C1 segment of cervical spinal cord (tissue), 14 donors: ENCODE measurements at regions not wholly inside any gene's neighbourhood (a gene's known extent, or its start where the extent isn't known, plus 50 kb on each side); places are given as distances from the start of the nearest gene placed in this dataset.
"Not testable (repeated sequence)": the region's sequence is repeated elsewhere in the genome, so short reads cannot be mapped to it uniquely, and the experiment has no call there.

ENCODE experiments used
- DNase-seq, 14 donors: peaks; one replicate each; lab custom pipeline; 2025; lab: John Stamatoyannopoulos, UW

DNA sequence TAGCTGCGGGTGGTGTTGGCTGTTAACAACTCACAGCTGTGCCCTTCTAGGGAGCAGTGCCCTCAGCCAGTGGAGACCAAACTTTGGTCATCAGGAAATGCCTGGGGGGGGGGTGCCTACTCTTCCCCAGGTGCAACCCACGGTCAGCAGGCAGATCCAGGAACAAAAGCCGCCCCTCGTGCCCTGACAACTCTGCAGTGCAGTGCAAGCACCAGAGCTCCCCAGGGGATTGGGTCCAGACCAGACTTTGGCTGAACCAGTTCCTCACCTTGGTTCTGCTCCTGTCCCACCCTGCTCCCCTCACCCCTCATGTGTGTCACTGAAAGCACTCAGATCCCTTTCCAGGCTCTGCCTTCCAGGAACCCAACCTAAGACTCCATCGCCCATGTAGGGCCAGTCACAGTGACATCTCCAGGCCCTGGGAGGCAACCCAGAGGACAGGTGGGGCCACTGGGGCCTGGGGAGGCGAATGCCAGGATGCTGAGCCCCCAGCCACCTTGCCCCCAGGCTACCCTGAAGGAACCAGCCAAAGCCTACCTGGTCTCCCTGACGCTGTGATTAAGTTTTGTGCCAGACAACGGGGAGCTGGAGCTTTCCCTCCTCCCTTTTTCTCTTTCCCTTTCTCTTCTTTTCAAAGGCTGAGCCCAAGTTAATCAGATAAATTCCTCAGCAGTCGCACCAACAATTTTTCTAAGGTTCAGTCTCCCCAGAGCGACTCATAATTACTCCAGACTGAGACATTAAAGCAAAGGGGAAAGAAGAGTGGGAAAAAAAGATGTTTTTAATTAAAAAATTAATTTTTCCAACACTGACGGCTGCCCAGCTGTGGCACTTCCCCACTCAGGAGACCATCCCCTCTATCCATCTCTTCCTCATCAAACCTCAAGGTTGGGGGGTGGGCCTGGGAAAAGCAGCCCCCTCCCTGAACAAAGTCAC is 207.5 kb upstream of the LINGO1 start:
- no peak for DNase-seq

DNA sequence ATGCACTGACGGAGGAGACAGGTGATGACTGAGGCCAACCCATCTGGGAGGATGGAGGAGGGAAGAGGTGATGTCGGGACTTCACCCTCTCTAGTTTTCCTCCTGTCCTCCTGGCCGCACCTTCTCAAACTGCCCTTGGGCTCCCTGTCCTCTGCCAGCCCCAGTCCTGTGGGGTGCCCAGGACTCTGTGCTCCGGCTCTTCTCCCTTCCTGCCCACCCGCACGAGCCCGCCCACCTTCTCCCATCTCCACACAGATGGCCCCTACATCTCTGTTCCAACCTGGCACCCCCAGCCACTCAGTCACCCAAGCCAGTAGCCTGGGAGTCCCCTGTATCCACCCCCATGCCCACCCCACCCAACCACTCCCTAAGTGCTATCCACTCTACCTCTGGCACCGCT is 206.7 kb upstream of the LINGO1 start:
- no peak for DNase-seq

DNA sequence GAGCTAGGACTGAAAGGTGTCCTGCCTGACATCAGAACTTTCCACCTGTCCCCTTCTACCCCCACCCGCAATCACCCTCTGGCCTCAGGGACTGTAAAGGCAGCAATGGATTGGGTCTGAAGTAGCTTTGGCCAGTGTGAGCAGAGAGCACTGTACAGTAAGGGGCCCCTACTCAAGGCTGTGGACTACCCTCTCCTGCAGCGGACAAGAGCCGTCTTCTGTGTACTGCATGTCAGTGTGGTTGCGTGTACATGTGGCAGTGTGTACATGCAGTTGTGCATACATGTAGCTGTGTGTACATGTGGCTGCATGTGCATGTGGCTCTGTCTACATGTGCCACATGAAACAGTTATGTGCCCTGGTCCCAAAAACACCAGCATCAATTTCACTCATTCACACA is 205.9 kb upstream of the LINGO1 start:
- DNase-seq = no peak

DNA sequence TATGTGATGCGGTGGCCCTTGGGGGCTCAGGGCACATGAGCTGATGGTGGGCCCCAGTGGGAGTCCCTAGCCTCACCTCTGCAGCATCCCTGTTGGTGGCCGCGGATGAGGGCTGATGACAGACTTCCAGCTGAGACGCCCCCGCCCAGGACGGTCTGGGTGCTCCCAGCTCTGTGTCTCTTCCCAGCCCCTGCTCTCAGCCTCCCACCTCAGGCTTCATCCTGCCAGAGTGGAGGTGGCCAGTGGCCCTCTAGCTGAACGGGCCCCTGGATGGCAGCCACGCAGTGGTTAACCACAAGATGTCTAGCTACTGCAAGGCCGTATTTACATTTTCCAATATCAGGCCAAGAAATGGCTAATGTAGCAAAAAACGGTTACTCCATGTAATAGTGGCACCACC is 205.3 kb upstream of the LINGO1 start:
- DNase-seq = no peak

DNA sequence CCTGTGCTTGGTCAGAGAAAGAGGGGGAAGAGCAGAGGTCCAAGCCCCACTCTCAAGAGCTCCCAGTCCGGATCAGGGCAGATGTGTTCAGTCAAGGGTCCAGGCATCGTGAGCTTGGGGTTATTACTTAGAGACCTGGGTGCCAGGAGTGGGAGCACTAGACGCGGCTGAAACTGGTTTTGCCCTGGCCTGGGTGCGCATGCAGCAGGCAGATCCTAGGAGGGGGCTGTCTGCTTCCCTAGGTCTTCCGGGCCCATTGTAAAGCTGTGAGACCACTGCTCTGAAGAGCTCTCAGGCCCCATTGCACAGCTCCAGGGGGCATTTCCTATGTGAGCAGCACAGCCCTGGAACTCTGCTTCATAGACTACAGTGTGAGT is 204.9 kb upstream of the LINGO1 start:
- no peak for DNase-seq

DNA sequence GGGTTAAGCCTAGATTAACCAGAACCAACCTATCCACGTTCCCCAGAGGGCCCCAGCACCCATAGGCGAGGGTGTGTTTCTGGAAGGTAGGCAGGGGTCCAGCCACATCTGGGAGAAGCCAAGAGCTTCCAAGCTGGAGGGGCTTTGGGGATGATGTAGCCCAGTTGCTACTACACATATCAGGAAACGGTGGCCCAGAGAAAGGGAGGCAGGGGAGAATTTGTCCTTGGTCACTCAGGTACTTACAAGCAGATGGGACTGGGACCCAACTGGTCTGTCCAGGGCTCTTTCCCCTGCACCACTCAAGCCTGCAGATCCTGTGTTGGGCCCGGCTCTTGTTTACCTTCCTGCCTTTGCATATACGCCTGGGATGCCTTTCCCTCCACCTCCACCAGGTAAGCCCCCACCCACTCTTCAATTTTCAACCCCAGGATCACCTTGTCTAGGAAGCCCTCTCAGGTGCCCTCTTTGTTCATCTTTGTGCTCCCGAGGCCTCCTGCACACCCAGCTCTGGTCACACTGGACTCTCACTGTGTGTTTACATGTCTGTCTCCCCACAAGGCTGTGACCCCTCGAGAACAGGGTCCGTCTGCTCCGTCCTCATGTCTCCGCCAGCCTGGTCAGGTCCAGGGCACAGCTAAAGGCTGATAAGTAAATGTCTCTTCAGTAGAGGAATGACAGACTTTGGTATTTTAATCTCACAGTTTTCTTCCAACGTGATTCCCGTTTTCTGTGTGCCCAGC is 204.4 kb upstream of the LINGO1 start:
- no peak for DNase-seq

DNA sequence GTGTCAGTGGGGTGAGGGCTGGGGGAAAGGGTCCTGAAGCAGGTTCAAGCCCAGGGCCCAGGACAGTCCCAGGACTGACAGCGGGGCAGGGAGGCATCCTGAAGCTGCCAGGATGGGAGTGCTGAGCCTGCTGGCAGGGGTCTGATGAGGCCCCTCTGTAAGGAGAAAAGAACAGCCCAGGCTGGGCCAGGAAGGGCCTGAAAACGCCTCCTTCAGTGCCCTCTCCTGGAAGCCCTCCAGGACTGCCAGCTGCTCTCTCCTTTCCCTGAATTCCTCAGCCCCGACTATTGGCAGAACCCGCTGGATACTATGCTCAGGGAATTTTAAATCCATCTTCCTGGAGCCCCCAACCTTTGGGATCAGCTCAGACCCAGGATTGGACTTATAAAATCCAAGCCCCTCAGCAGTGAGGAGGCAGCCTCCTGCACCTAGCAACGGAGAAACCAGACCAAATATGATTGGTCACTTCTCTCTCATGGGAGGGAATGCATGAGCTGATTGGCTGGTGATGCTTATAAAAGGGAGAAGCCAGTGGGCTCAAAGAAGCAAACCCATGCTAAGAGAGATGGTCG is 203.5 kb upstream of the LINGO1 start:
- DNase-seq = no peak

DNA sequence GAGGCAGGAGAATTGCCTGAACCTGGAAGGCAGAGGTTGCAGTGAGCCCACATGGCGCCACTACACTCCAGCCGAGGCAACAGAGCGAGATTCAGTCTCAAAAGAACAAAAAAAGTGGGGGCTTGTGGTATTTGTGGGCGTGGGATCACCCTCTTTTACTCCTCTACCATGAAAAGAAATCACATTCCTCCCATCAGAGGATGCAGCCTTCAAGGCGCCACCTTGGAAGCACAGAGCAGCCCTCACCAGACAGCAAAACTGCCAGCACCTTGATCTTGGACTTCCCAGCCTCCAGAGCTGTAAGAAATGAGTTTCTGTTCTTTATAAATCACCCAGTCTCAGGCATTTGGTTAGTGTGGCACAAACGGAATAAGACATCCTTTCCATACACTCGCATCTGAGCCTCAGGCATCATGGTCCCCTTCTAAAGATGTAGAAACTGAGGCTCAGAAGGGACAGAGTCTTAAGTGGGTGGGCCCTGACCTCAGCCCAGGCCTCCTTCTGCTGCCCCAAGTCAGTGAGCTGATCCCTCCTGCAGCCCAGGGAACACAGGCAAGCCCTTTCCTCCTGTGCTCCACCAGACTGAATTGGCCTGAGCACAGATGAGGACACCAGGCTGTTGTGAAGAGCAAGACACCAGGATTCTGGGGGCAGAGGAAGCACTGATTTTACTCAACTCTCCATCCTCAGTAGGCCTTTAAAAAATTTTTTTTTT is 201.7 kb upstream of the LINGO1 start:
- DNase-seq = no peak

DNA sequence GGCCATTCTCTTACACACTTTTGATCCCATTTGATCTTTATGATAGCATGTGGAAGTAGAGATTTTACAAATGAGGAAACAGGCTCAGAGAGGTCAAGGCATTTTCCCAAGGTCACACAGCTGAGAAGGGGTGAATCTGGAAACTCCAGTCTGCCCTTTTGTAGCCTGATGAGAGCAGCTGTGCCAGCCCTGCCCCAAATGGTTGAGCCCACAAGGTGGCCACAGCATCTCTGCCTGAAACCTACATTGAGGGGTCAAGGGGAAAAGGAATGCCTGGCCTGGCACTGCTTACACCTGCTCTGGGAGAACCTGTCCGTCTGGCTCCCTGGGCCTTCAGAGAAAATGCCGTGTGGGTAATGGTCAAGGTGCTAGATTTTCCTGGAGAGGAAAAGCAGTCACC is 200.2 kb upstream of the LINGO1 start:
- DNase-seq = no peak

DNA sequence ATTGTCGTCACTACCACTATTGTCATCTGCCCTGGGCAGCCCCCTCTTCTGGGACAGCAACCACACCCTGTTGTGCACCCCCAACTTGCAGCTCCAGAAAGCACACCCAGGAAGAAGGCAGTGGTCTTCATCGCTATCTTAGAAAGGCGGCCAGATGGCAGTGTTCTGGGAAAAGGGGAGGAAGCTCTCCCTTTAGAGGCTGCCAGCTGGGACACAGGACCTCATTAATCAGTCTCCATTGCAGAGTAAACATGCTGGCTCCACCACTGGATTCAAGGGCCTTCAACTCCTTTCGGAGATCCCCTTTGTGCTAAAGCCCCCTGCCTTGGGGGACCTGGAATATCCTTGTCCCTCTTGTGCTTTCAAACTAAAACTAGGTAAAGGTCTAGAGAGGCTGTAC is 199.3 kb upstream of the LINGO1 start:
- no peak for DNase-seq

DNA sequence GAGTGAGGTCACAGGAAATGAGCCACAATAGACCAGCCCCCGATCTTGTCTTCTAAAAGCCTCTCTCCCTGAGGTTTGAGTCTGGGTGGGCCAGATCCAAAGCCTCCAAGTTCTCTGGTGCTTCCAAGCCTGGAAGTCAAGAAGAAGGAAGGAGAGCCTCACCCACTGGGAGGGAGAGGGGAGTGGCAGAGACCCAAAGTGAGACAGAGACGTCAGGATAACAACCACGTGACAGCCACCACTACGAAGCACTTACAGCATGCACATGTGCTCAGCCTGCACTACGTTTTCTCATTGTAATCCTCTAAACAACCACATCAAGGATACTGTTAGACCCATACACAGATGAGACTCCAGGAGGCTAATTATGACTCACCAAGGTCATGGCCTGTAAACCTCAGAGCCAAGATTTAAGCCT is 197.3 kb upstream of the LINGO1 start:
- no peak for DNase-seq

DNA sequence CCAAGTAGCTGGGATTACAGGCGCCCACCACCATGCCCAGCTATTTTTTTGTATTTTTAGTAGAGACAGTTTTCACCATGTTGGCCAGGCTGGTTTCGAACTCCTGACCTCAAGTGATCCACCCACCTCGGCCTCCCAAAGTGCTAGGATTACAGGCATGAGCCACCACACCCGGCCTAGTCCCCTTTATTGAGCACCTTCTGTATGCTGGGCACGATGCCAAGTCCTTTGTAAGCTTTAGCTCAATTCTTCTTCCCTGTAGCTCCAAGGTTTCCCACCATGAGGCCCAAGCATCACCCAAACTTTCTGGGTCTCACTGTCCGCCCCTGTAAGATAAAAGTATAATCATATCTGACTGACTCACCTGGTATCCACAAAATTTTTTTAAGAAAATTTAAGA is 196.6 kb upstream of the LINGO1 start:
- DNase-seq = not testable (repeated sequence)

DNA sequence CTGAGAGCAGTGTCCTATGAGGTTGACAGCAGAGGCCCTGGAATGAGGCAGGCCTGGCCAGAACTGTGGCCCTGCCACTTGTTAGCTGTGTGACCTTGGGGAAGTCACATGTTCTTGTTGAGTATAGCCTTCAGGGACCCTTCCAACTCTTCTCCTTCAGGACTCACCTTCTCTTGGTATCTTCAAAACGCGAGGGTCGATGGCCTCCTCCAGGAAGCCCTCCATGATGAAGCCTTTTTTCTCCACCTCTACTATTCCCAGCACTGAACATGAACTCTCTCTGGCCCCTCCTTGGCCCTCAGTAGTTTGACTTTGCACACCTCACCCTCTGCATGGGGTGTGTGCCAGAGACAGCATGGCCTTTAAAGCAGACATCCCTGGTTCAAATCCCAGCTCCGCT is 195.1 kb upstream of the LINGO1 start:
- no peak for DNase-seq

DNA sequence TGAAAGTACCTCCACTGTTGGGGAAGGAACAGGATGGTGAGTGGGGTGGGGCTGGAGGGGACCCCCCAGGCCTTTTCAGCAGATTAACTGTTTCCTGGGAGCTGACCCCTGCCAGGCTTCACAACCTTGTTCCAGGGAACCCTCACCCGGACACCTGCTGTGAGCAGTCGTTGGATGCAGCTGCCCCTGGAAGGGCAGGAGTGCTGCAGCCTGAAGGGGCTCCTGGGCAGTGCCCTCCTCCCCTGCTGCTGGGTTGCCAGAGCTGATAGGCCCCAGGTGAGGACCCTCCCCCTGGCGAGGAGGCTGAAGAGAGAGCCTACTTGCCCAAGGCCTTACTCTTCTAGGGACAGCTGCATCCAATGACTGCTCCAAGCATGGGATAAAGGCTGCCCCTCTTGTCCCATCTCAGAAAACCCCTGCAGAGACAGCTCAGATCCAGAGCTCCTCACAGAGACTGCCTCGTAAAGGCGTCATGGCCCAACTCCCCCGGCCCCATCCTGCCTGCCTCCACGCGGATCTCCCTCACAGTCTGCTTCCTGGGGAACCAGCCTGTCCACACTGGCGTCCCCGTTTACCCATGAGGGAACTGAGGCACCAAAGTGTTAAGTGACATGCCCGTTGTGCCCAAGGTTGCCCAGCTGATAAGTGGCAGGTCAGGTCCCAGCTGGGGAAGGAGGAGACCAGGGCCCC is 193.4 kb upstream of the LINGO1 start:
- no peak for DNase-seq

DNA sequence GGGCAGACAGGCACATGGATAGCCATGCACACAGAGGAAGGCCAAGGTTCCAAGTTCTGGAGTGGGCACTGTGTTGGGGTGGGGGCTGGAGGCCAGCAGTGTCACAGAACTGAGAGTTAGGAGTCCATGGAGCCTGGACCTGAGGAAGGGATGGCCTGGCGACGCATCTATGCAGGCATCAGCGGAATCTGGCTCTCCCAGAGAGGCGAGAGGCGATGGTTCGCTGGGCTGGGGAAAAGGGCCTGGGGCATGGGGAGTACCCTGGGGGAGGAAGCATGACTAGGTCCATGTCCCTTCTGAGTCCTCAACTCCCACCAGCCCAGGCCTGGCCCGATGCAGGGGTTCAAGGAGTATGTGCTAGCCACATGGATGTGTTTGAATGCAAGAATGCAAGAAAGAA is 192.8 kb upstream of the LINGO1 start:
- DNase-seq = no peak

DNA sequence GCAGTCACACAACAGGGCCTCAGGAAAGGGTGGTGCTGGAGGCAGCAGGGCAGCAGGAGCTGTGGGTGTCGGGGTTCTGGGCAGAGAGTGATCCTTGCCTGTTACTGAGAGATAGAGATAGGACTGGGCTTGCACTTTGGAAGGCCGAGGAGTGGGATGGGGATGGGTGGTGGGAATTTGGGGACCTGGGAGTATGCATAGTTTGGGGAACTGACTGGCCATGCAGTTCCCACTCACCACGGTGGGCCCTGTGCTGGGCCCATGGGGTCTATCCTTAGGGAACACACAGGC is 192.5 kb upstream of the LINGO1 start:
- no peak for DNase-seq

DNA sequence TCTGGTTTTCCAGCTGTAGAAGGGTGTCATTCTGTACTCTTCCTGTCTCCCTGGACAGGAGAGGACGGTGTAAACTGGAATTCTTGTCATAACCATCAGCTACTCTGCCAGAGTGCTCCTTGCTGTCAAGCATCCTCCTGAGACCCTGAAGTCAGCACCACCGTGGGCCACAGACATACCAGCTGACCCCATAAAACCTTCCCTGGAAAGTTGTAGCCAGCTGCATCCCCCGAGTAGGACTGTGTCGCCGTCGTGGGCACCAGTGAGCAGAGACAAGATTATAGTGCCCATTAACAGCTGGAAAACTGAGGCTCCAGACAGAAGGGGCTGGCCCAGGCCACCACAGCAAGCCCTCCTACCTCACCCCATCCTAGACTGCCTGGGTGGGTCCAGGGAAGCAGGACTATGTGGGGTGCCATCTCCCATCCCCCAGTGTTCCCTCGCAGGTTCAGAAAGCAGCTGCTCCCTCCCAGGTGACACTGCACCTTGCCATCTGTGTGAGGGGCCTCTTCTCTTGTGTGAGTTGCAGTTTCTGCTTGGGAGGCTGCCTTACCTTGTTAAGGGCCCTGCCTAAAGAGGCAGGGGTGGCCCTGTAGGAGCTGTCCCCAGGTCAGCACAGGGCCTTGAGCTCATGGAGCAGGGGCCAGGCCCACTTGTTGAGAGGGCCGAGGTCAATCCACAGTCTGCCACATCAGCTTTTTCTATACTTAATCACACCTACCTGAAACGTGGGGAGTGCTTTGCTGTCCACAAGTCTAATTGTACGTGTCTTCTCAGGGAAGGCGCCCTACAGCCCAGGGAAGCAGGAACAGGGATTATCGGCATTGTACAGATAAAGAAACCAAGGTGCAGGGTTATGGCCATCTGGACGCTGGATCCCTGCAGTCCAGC is 191.9 kb upstream of the LINGO1 start:
- DNase-seq = no peak

DNA sequence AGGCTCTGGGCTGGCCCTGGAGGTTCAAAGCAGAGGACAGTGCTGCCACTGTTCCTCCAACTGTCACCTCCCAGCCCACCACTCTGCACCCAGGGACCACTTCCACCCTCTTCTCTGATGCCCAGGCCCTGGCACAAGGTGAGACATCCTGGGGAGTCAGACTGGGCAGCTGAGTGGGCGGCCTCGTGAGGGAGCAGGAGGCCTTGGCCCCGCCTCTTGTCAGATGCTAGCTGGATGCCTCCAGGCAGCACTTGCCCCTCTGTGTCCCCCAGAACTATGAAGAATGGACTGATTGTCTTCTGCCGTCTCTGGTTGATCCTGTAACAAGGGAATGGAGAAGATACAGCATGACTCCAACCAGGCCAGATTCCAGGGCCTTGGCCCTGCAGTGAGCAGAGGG is 191.0 kb upstream of the LINGO1 start:
- DNase-seq = no peak

DNA sequence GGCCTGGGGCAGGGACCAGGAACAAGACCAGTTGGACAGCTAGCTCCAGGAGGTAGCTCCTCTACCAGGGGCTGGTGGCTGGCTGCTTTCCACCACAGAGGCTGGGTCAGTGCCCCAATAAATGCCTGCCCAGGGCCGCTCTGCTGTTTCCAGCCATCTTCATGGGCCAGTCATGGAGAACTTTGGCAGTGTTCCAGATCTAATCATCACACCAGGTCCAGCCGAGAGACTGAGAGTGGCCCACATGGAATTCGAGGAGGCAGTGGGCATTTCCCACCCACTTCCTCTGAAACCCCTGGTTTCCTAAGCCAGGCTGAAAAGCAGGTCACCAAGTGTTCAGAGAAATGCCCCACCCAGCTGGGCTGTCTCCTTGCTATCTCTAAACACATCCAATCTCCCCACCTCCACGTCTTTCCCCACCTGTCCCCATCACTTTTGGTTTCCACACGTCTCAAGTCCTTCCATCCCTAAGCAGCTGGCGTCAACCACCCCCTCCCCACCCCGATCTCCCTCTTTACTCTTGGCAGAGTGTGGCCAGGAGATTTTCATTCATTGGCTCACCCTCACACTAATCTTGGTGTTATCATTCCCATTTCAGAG is 190.0 kb upstream of the LINGO1 start:
- no peak for DNase-seq

DNA sequence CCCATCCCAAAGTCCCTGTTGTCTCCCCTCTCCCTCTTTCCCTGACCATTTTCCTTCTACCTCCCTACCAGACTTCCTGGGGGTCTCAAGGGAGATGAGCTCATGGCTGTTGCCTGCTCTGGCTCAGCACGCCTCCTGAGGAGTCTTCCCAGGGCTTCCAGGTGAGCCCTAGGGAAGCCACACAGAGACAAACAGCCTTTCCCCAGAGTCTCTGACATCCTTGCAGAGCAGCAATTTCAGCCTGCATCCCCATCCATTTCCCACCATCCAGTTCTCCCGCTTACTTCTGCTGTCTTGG is 189.2 kb upstream of the LINGO1 start:
- no peak for DNase-seq
